GM19455 (cell line): ENCODE measurements at regions not wholly inside any gene's neighbourhood (a gene's known extent, or its start where the extent isn't known, plus 50 kb on each side); places are given as distances from the start of the nearest gene placed in this dataset.
A peak's percentile ranks its signal among the peaks of the same experiment; 100 is the strongest.

Experiments used
- ATAC-seq: cut with Tn5 transposase; IDR thresholded peaks from one replicate; pipeline ENCODE4 v1.9.1; 2021; ENCODE audit not compliant: unreplicated experiment

DNA sequence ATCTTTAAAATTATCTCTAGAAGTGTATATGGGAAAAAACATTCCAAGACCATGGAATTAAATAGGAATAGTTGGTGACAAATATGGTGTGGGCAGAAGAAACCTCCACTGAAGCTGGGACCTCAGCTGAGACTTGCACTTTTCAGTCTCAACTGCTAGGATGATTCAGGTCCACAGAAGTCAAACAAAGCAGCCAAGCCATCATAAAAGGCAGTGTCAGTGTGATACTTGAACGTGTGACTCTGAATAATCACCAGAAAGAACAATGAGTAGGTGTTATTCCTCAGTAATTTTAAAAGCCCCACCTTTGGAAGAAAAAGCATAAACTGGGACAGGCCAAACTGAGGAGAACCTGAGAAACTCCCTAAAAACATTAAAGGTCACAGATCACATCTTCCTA, 90.7 kb downstream of the ZNF281 start:
- no peak for ATAC-seq

DNA sequence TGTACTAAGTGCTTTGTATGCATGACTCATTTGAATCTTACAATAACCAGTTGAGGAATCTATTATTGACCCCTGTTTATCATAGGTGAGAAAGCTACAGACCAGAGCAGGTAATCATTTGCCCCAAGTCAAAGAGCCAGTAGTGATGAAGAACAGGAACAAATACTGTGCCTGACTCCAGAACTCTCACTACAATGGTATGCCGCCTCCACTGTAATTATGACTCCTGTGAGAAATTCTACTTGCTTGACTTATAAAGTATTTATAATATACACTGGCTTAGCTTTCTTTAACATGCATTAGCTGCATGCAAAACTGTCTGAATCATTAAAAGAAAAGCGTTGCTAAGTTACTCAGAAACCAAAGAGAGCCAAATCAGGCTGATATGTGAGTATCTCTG, 92.6 kb downstream of the ZNF281 start:
- no peak for ATAC-seq

DNA sequence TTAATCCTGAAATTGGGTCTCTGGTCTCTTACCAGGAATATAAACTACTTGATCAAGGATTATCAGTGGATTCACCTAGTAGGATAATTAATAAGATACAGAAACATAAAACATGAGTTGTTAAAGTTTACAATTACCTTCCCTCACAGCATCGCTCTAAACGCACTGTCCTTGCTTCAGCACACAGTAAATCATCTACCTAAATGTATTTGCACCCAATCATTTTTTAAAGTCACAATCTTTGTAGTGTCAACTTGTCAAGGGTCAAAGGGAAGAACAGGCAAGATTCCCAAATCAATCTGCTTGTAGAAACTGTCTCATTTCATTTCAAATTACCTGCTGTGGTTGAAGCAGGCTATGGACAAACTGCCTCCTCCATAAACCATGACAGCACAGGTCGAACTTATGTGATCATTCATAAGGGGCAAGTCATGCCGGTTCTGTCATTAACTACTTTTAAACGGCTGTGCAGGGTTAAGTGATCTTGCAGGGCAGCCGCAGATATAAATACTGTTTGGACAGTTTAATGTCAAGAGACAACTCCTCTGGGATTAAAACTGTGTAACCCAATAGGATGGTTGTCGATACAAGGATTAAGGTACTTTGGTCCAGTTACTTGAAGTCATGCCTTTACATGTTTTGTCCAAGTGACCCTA, 93.6 kb downstream of the ZNF281 start:
- ATAC-seq, result no peak

DNA sequence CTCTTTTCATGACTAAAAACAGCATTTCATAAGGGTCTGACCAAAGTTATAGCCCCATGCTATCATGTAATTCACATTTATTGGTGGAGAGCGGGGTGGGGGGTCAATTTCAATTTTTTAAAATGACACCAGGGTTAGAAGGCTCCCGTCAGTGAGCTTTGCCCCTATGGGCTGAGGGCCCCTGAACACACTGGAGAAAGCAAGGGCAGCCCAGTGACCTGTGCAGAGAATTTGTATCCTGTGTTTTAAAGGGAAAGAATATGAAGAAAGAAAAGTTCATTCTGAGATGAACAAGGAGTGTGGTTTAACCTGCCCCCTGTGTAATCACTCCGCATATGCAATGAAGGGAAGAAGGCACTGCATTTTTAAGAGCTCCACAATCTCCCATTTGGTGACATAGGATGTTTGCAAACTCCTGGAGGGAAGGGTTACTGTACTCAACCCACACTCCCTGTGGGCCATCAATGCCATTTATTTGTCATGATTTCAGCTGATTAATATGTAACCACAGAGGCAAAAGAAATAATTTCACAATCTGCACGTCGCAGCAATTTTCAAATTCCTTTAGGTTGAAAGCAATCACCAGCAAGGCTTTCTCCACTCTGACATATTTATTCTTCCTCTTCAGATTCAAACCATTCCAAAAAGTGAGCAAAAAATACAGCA, 95.6 kb downstream of the ZNF281 start:
- no peak for ATAC-seq

DNA sequence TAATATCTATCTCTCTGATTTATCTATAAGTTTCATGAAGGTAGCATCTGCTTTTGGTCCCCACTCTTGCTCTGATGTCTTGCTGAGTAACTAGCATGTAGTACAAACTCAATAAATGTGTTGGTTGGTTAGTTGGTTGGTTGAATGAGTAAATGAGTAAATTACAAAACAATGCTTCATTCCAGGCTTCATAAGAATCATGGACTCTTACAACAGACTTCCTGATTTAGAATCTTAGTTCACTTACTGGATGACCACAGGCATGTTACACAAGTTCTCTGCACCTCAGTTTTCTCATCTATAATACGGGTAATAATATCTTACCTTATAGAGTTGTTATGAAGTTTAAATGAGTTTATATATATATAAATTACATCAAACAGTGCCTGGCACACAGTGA, 98.6 kb downstream of the ZNF281 start:
- ATAC-seq, result no peak

DNA sequence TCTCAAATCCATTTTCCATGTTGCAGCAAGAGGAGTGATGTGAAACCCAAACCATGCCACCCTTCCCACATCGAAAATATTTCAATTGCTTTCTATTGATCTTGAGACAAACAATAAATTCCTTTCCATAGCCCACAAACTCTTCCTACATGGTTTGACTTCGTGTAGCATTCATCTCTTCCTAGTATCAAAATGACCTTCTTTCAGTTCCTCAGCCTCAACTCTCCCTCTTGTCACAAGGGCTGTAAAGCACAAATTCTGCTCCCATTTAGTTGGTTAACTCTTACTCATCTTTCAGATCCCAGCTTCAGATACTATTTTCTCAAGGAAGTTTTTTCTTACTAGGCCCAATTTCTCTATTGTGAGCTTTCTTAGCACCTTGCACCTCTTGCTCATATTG, 99.0 kb downstream of the ZNF281 start:
- no peak for ATAC-seq

DNA sequence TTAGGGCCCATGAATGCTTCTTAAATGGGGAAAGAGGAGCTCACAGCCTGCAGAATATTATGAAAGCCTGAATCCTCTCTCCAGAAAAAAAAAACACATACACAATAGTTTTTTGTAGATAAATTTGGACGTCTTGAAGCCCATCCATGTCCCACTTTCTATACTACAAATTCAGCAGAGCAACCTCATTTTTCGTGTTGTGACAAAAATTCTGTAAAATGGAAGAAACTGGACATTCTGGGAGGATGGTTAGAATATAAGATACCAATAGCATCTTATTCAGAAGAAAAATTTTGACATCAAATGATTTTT, 102.1 kb downstream of the ZNF281 start:
- no peak for ATAC-seq

DNA sequence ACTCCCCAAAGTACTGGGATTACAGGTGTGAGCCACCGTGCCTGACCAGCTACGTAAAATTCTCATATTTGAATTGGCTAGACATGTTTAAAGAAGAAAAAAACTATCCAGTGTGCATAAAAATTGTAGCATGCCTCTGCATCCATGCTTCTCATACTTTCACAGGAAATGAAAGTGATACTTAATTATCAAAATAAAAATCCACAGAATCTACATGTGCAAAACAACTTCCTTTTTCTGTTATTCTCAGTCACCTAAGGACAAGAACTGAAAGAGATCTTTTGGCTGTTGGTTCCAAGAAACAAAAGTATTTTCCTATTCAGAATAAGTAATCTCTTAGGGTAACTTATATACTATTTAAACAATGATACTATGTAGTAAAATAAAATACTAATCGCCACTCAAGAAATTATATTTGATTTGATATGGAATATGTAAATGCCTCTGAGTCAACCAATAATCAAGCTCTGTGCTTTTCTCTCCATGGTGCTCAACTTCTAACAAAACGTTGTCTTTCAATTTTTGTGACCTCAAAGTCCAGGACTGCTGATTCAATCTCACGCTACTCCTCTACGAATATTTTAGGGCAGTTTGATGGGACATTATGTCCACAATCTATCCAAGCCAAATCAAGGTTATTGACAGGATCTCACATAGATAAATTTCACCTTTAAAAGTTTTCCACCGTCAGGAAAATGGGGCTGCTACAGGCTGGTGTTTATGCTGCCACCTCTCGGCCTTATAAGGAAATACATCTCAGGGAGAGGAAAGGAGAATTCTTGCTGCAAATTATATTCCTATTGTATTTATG, 102.7 kb downstream of the ZNF281 start:
- no peak for ATAC-seq

DNA sequence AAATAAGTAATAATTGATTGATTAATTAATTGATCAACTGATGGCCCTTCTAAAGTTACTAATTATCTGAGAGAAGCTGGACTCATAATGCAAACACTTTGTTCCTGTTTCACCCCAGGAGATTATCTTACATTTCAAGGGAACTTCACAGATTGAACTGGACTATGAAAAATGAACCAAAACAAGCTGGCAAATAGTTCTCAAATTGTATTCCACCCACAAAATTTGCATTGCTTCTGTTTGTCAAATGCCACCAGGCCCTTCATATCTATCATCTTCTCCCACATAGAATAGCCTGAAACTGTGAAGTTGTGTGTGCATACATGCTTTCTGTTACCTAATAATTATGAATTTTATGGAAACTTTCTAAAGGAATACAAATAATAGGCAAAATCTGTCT, 104.0 kb downstream of the ZNF281 start:
- ATAC-seq, result no peak

DNA sequence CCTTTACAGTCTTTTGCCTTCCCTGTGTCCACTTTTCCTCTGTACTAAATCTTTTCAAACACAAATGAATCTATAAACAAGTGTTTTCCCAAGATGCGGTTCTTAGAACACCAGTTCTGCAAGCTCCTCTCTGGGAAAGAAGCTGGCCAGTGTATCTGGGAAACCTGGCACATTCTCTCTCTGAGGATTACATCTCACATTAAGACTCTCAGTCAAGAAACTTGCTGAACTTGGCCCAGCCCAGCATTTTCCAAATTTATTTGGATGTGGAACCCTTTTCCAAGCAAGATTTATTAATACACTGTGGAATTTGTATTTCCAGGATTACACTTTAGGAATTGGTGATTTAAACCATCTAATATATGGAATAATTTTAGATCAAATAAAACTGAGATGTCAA, 105.7 kb downstream of the ZNF281 start:
- no peak for ATAC-seq

DNA sequence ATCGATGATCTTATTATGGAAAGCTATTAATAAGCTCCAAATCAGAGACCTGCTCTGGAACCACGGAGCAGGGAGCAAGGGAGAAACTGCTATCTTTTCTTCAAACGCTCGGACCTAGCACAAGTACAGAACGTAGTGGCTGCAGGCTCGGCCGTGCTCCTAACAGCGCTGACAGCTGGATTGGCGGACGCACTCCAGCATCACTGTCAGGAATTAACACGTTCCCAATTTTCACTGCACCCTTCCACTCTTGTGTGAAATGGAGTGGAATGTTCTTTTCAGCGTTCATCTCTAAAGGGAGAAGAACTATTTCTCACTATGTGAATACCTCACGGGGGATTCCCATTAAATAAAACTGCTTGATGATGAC, 106.9 kb downstream of the ZNF281 start:
- ATAC-seq, result peak; percentile 11

DNA sequence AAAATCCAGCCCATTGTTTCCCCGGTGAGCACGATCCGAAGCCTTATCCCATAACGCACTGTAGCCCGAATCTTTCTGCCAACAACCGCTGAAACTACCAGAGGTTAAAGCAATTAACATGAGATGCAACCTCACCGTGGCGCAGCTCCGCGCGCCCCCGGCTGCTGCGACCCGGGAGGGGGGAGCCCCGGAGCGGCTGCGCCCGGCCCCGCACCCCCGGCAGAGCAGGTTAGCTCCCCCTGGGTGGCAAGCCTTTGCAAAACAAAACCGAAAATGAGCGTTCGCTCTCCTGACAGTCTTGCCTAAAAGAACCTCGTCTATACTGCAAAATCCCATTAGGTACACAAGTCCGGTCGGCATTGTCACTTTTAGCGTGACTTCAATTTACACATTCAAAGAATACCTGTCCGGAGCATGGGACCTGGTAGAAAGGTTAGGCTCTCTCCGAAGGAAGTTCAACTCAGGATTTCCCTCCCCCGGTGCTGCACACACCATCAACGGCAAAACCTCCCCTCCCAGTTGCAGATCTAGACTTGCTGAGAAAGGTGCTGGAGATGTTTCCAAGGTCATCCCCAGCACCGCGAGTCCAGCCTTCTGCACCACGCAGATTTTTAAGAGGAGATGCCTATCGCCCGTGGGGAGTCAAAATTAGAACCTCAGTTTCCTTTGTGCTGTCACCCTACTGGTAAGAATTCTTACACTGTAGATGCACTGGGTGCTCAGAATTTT, 107.5 kb downstream of the ZNF281 start:
- ATAC-seq, result peak; percentile 62

DNA sequence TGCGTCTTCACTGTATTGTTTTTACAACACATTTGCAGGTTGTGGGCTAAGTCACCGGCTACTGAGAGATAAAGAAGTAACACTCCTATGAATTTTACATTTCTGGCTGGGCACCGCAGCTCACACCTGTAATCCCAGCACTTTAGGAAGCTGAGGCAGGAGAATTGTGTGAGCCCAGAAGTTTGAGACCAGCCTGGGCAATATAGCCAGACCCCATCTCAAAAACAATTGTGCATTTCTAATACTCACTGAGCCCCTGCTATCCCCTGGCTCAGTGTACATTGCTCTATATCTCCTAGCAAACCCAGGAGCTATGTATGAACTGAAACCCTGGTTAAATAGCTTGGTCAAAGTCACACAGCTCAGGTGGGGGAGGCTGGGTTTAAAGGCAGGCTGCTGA, 108.7 kb downstream of the ZNF281 start:
- no peak for ATAC-seq

DNA sequence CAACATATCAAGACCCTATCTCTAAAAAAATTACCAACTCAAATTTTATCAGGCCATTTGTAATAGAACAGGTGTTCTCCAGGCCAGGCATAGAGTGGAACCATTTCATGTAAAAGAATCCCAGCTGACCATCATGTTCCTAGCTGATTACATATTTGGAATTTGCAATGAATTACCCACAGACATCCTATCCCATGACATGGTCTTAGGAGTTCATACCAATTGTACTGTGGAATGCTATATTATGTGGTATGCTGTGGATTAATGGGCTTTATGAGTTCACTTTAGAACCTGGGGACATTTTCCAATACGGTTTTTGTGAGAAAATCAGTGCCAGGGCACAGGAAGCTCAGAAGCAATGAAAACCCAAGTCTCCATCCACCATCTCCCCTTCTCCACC, 110.3 kb downstream of the ZNF281 start:
- no peak for ATAC-seq

DNA sequence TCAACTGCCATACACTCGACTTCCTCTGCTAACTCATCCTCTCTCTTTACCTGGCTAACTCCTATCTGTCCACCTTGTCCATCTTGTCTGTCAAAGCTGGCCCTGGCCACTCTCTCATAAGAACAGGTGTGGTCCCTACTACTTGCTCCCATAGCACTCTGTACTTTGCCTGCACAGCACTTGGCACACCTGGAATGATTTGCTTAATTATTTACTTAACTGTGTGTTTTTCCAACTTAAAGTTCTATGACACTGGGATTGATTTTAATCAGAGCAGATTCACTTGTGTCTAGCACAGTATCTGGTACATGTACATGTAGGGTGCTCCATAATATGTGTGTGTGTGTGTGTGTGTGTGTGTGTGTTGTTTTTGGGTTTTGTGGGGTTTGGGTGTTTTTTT, 111.6 kb downstream of the ZNF281 start:
- no peak for ATAC-seq

DNA sequence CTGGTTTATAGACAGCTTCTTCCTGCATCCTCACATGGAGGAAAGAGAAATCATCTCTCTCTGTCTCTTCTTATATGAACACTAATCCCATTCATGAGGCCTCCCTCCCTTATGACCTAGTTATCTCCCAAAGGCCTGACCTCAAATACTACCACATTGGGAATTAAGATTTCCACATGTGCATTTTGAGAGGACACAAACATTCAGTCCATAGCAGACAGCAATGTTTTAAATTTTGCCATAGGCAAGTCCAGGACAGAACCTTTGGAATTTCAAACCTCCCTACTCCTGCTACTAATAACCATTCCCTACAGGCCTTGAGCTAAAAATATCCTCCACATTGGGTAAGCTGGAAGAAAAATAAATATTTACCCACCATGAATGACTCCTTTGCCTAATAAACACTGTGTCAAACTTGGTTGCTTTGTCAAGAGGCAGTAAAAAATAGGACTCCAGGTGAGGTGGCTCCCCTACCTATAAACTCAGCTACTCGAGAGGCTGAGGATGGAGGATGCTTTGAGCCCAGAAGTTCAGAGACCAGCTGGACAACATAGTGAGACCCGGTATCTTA, 113.7 kb downstream of the ZNF281 start:
- ATAC-seq, result no peak

DNA sequence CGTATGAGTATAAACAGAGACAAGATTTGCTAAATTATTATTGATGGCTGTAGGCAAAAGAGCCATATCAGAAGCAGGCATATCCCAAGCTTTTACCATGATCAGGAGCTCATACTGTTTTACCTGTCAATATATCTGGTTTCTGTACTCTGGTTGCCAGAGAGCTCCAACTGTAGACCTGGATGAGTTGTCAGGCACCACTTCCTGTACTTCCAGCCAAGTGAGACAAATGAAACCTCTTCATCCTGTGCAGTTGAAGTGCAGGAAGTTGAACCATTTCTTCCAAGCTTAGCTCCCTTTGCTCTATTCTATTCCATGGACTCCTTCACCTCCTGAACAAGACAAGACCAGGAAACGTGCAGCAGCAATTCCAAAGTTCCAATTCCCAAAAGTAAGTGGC, 115.6 kb downstream of the ZNF281 start:
- ATAC-seq, result no peak

DNA sequence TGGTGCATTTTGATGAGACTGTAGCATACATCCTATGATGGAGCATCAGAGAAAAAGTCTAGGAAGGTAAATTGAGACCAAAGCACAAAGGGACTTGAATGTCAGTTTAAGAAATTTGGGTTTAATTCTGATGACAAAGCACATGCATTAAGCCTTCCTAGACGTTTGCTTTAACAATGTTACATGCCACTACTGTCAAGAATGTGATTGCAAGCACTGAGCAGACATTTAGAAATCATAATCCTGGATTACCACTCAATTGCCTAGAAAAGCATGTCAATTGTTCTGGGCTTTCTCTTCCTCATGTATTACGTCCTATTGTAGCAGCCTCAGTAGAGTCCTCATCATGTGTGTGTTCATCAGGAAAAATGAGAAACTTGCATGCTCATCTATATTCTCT, 117.1 kb downstream of the ZNF281 start:
- no peak for ATAC-seq

DNA sequence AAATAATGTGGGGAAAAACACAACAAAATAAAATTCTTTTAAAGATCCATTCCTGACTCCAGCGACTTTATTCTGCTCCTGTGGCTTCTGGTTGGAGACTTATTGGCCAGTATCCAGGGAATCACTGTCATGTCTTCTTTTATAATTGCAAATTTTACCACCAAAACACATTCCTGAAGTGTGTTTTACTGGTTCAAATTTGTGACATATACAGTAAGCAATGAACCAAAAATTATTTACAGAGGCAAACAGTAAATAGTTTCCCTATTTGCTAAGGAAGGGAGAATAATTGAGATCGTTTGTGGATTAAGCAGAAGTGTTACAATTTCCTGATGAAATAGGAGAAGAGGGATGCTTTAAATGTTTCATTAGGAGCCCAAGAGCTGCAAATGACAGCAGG, 118.7 kb downstream of the ZNF281 start:
- no peak for ATAC-seq

DNA sequence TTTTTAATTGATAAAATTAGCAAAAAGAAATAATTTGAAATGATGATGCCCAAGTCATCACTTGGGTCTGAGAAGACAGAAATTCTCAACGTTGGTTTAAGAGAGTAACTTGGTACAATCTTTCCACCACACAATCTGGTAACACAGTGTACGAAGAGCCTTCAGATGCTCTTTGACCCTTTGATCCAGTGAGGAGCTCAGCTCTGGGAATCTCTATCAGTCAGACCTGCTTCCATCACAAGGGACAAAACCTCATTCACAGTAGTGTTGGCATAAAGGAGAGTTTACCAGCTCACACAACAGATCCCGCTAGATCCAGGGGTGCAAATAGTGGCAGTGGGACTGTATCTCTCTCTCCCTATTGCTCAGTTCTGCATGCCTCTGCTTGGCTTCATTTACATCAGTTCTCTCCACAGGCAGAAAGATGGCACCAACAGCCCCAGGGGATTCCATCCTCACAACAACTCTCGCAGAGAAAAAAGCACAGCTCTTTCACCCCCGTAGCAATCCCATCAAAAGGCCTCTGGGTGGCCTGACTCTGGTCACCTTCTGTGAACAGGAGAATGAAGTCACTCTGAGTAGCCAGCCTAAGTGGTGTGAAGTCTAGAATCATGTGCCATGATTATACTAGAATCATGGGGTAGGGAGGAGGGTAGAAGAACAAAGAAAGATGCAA, 119.7 kb downstream of the ZNF281 start:
- ATAC-seq, result no peak

DNA sequence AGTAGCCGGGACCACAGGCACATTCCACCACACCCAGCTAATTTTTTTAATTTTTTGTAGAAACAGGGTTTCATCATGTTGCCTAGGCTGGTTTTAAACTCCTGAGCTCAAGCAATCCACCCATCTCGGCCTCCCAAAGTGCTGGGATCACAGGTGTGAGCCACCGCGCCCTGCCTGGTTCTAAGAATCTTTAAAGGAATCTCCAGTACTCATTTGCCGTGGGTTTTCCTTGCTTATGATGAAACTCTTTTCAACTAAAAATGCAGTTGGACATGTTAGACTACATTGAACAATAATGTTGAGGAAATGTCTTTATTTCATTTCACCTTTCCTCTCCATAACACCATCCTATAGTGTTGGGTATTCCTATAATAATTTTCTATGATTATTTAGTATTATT, 121.6 kb downstream of the ZNF281 start:
- no peak for ATAC-seq
